ENCODE measurements at regions not wholly inside any gene's neighbourhood (a gene's known extent, or its start where the extent isn't known, plus 50 kb on each side); places are given as distances from the start of the nearest gene placed in this dataset.

- in situ Hi-C loops (cut with HindIII; ENCODE audit: low sequenced_read_pairs) = no loop called here
Measured at GRCh38 chr6:126280287-126280686, 59.6 kb upstream of the CENPW start.

GRCh38 chr6:126285871-126286365 is 54.0 kb upstream of the CENPW start:
- in situ Hi-C loops (cut with HindIII; ENCODE audit: low sequenced_read_pairs) = no loop called here
